HepG2 (cell line): ENCODE measurements at regions not wholly inside any gene's neighbourhood (a gene's known extent, or its start where the extent isn't known, plus 50 kb on each side); places are given as distances from the start of the nearest gene placed in this dataset.

Experiments used
- ATAC-seq: fragments of 200-7000 bp; cut with Tn5 transposase; 3 replicates; pipeline ENCODE4 v1.9.1; 2020; ENCODE audit warnings: mild to moderate bottlenecking, moderate library complexity
- BruUV-seq: library from RNA; stranded (reverse); fragments of 400-500 nt; replicated peaks from 2 replicates; lab custom pipeline; 2021; lab: Mats Ljungman, UMichigan
- CTCF ChIA-PET: fragments of 300-600 bp; formaldehyde crosslinking; extraction: SDS; loops from one replicate; lab custom pipeline; 2021; ENCODE audit warnings: low total read pairs, inconsistent platforms, low intra/inter-chr PET ratio; lab: Yijun Ruan, JAX
- POLR2A ChIA-PET: fragments of 350-600 bp; sonication (Branson Sonifier 250); formaldehyde crosslinking; loops from one replicate; lab custom pipeline; 2020; ENCODE audit warnings: antibody characterized with exemption, inconsistent platforms; lab: Yijun Ruan, JAX
- DNase-seq: peaks from one replicate; pipeline ENCODE4 v3.0.0-alpha.2; 2015; ENCODE audit warnings: low spot score
- FAIRE-seq: peaks from 3 replicates; lab custom pipeline; 2011; peaks lifted over from hg19 to GRCh38; lab: Jason Lieb, UNC
- H2AFZ ChIP-seq: one replicate; pipeline ENCODE4 v1.6.1; 2011; ENCODE audit warnings: low read length, inconsistent platforms
- H3K27ac ChIP-seq: fragments of 300-600 bp; 3 replicates; pipeline ENCODE4 v1.8.0; 2011; ENCODE audit warnings: mixed run types, mild to moderate bottlenecking, mixed read lengths, low read length, inconsistent platforms; ENCODE audit not compliant: insufficient read depth; ENCODE audit errors: extremely low read length
- H3K27me3 ChIP-seq, 2 experiments: fragments of 200-600 bp in 1 of 2; 2 replicates in 1 of 2; 3 replicates in 1 of 2; pipeline versions ENCODE4 v1.6.0 to v1.8.0; 2011; ENCODE audit warnings: low read length in 2 of 2, mild to moderate bottlenecking in 2 of 2, moderate library complexity in 2 of 2, inconsistent platforms in 1 of 2; ENCODE audit not compliant: insufficient read depth in 2 of 2, control insufficient read depth in 1 of 2
- H3K36me3 ChIP-seq, 2 experiments: fragments of 200-600 bp in 1 of 2; replicated peaks in 1 of 2; 2 replicates in 1 of 2; 3 replicates in 1 of 2; pipeline versions ENCODE4 v1.5.1 to v1.8.0; 2011; ENCODE audit warnings: low read length in 2 of 2, inconsistent platforms in 1 of 2; ENCODE audit not compliant: insufficient read depth in 2 of 2, control insufficient read depth in 1 of 2
- H3K4me1 ChIP-seq: 2 replicates; pipeline ENCODE4 v1.5.1; 2012; ENCODE audit warnings: low read length, inconsistent platforms; ENCODE audit not compliant: insufficient read depth
- H3K4me2 ChIP-seq: 2 replicates; pipeline ENCODE4 v1.6.0; 2011; ENCODE audit warnings: low read depth, low read length, inconsistent platforms
- H3K4me3 ChIP-seq, 3 experiments: fragments of 200-600 bp in 1 of 3; sonication (generic), shearing (Covaris generic) in 1 of 3; replicated peaks in 1 of 3; 2 replicates each; pipeline ENCODE4 v1.5.1; 2011 to 2016; ENCODE audit warnings: low read length in 3 of 3, inconsistent platforms in 2 of 3, low read depth in 2 of 3, mild to moderate bottlenecking in 2 of 3, control low read depth in 1 of 3, mixed read lengths in 1 of 3; ENCODE audit not compliant: insufficient read depth in 1 of 3
- H3K79me2 ChIP-seq: one replicate; pipeline ENCODE4 v1.6.1; 2011; ENCODE audit warnings: low read length, inconsistent platforms; ENCODE audit not compliant: insufficient read depth
- H3K9ac ChIP-seq: 2 replicates; pipeline ENCODE4 v1.6.0; 2011; ENCODE audit warnings: mild to moderate bottlenecking, low read depth, low read length, inconsistent platforms; ENCODE audit not compliant: insufficient read depth
- H3K9me3 ChIP-seq: 2 replicates; pipeline ENCODE4 v1.5.1; 2012; ENCODE audit warnings: mild to moderate bottlenecking, low read length
- H4K20me1 ChIP-seq: 2 replicates; pipeline ENCODE4 v1.6.0; 2011; ENCODE audit warnings: inconsistent platforms, mild to moderate bottlenecking, low read length, moderate library complexity; ENCODE audit not compliant: insufficient read depth
- CEBPB ChIP-seq: IDR thresholded peaks from 2 replicates; pipeline ENCODE4 v1.6.1; 2011; ENCODE audit warnings: low read depth, low read length, improper control_type of control experiment, borderline replicate concordance
- ZC3H4 ChIP-seq: sonication (generic); formaldehyde crosslinking; IDR thresholded peaks from 2 replicates; pipeline ENCODE4 v1.4.0; 2020; ENCODE audit warnings: missing genetic modification reagents, borderline replicate concordance
- ZNF367 ChIP-seq: sonication (generic); formaldehyde crosslinking; IDR thresholded peaks from 2 replicates; pipeline ENCODE4 v1.4.0; 2020; ENCODE audit warnings: missing genetic modification reagents, borderline replicate concordance
- ZNF562 ChIP-seq: sonication (generic); formaldehyde crosslinking; IDR thresholded peaks from 2 replicates; pipeline ENCODE4 v1.8.0; 2022; ENCODE audit warnings: missing genetic modification reagents, borderline replicate concordance
- ZNF691 ChIP-seq: sonication (generic); formaldehyde crosslinking; IDR thresholded peaks from 2 replicates; pipeline ENCODE4 v1.4.0; 2020; ENCODE audit warnings: missing genetic modification reagents, low read depth, mild to moderate bottlenecking, borderline replicate concordance
- ZNF761 ChIP-seq: sonication (generic); formaldehyde crosslinking; conservative IDR thresholded peaks from 2 replicates; pipeline ENCODE4 v1.4.0; 2020; ENCODE audit warnings: mild to moderate bottlenecking, missing genetic modification reagents
- WGBS: methylation state at CpG from one replicate; pipeline ENCODE4 v1.1.6; 2017; ENCODE audit warnings: low lambda C conversion rate; 5-methylcytosine and 5-hydroxymethylcytosine counted together
- in situ Hi-C: cut with HindIII; loops from 2 replicates; pipeline ENCODE4 v1.10.0; 2017; ENCODE audit warnings: low pct_unique_long_range_greater_than_20kb; ENCODE audit not compliant: extremely low pct_ligation_motif_present
- intact Hi-C: fragments of 100-400 bp; cut with micrococcal nuclease; formaldehyde crosslinking; loops from one replicate; pipeline ENCODE4 v1.10.0; 2022; ENCODE audit not compliant: unreplicated experiment

DNA sequence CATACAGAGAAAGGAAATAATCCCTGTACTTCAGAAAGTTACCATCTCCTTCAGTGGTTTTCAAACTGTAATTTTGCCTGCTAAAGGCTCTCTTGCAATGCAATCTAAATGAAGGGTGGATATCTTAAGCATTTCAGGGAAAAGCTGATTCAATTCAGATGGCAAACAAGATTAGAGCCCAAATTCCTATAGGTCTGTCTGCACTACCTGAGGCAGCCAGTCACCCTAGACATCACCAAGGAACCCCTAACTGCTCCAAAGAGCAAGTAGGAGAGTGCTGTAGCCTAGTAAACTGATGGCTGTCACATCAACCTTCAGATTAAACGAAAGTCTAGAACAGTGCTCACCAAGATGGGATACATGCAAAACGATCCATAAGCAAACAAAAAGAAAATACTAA is 138.0 kb upstream of the ANK3 start:
- in situ Hi-C loops = no loop called here
- CTCF ChIA-PET = no interaction called here
- H3K4me2 ChIP-seq = no peak overlapping the region

GRCh38 chr10:60525716-60526585 is 136.3 kb upstream of the ANK3 start:
- H3K9me3 ChIP-seq = no peaks in the 10 kb centered on the region
- no peaks in the 10 kb centered on the region for H3K36me3 ChIP-seq
- no TSS peak for BruUV-seq
- no peaks in the 10 kb centered on the region for H3K27me3 ChIP-seq
- ChIA-PET POLR2A (no interaction called here), CTCF (no interaction called here)
- in situ Hi-C loops (no loop called here), intact Hi-C loops (loop anchor here (1.0 kb wide), 1 partner anchor 9 kb away; no protein-coding TSS in a partner anchor)
- no peaks in the 10 kb centered on the region for H3K79me2 ChIP-seq
- ATAC-seq (no peak), FAIRE-seq (no peak)
- no peak overlapping the region for H3K27ac ChIP-seq
- no peak for TF ChIP-seq ZNF562
- TF ChIP-seq, all 625 proteins: peak for 0
- Histone ChIP-seq H3K4me2 (no peak overlapping the region), H3K9ac (no peak overlapping the region), H2AFZ (no peak overlapping the region), H3K4me3 (no peak overlapping the region), H3K4me1 (no peaks in the 10 kb centered on the region), H4K20me1 (no peaks in the 10 kb centered on the region)
- DNase-seq = no peak
- 39% methylated on average over 9 of the region's 9 CpGs for WGBS

More for the DNA sequence above, 138.0 kb upstream of the ANK3 start:
- Histone ChIP-seq H3K9me3 (no peaks in the 10 kb centered on the region), H3K36me3 (no peaks in the 10 kb centered on the region), H3K27me3 (no peaks in the 10 kb centered on the region), H4K20me1 (no peaks in the 10 kb centered on the region), H3K9ac (no peak overlapping the region), H3K27ac (no peak overlapping the region), H3K4me1 (no peaks in the 10 kb centered on the region), H3K79me2 (no peaks in the 10 kb centered on the region), H3K4me3 (no peak overlapping the region), H2AFZ (no peak overlapping the region)
- TF ChIP-seq ZNF367 (CRISPR knock-in tag) = no peak
- no peak for TF ChIP-seq ZNF691
- no peak for TF ChIP-seq ZC3H4 (CRISPR knock-in tag)
- TF ChIP-seq CEBPB = no peak
- TF ChIP-seq ZNF761 = no peak
- intact Hi-C loops = no loop called here
- 1% methylated on average over 2 of the region's 2 CpGs for WGBS
- DNase-seq (no peak), FAIRE-seq (no peak), ATAC-seq (no peak)
- no TSS peak for BruUV-seq
- POLR2A ChIA-PET = no interaction called here
